GM12891 (cell line): ENCODE measurements at regions not wholly inside any gene's neighbourhood (a gene's known extent, or its start where the extent isn't known, plus 50 kb on each side); places are given as distances from the start of the nearest gene placed in this dataset.
"Not testable (repeated sequence)": the region's sequence is repeated elsewhere in the genome, so short reads cannot be mapped to it uniquely, and the experiment has no call there.

ENCODE experiments used
- DNase-seq: peaks from one replicate; pipeline ENCODE4 v3.0.0; 2011; ENCODE audit warnings: low spot score; ENCODE audit not compliant: insufficient read length
- FAIRE-seq: peaks from 2 replicates; lab custom pipeline; 2011; peaks lifted over from hg19 to GRCh38; lab: Jason Lieb, UNC
- PAX5 ChIP-seq: IDR thresholded peaks from 2 replicates; pipeline ENCODE4 v1.6.1; 2011; ENCODE audit warnings: low read length, moderate library complexity, mild to moderate bottlenecking; ENCODE audit not compliant: insufficient read depth, severe bottlenecking
- POLR2A ChIP-seq: IDR thresholded peaks from 2 replicates; pipeline ENCODE4 v1.6.1; 2011; ENCODE audit warnings: low read depth, low read length, control low read depth
- POLR2AphosphoS5 ChIP-seq: IDR thresholded peaks from 2 replicates; pipeline ENCODE4 v1.6.1; 2011; ENCODE audit warnings: low read depth, low read length, control low read depth
- POU2F2 ChIP-seq: IDR thresholded peaks from 2 replicates; pipeline ENCODE4 v1.6.1; 2011; ENCODE audit warnings: low read depth, mild to moderate bottlenecking, control low read depth, low read length, moderate library complexity
- SPI1 ChIP-seq: IDR thresholded peaks from 2 replicates; pipeline ENCODE4 v1.6.1; 2011; ENCODE audit warnings: low read depth, low read length, control low read depth
- TAF1 ChIP-seq: IDR thresholded peaks from 2 replicates; pipeline ENCODE4 v1.6.1; 2011; ENCODE audit warnings: low read depth, low read length, control low read depth

DNA sequence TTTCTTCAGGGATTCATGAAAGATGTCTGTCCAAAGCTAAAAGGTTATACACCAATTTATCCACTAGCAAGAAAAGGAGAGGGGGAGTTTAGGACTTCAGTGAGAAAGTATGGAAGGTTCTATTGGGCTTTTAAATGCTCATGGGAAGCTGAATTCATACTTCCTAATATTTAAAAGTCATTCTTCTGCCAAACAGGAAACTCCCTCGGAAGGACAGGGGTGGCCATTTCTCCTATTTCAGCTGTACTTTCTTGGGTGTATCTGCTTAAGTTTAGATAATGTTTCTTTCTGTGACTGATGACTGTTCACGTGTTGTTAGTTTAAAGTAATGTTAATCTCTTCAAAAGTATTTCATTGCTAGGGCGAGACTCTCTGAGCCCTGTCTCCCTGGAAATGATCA, 80.5 kb upstream of the IFNGR1 start:
- FAIRE-seq, result no peak
- TF ChIP-seq POLR2AphosphoS5 (no peak), SPI1 (no peak)

DNA sequence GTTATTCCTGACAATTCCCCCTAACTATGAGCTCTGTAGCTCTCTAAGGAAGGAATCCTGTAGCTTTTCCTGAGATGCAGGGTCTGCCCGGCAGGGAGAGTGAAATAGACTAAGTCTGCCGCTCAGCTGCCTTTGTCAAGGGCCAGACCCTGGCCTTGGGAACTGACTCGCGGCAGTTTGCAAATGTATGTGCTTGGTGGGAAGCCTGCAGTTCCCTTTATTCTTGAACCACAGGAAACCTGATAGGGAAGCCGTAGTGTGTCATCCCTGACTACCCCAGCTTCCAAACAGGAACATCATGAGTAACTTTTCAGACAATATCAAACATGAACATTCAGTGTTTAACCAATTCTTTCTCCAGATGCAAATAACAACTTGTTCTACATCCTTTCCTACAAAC, 78.7 kb upstream of the IFNGR1 start:
- TF ChIP-seq SPI1 (no peak), POU2F2 (no peak), POLR2A (no peak)
- no peak for DNase-seq
- FAIRE-seq, result no peak

More for the DNA sequence above, 80.5 kb upstream of the IFNGR1 start:
- DNase-seq, result no peak

DNA sequence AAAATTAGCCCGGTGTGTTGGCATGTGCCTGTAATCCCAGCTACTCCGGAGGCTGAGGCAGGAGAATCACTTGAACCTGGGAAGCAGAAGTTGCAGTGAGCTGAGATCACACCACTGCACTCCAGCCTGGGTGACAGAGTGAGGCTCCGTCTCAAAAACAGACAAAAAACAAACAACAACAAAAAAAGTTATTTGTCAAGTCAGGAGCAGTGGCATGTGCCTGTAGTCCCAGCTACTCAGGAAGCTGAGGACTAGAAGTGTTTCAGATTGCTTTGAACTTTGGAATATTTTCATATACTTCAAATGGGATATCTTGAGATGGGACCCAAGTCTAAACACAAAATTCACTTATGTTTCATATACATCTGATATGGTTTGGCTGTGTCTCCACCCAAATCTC, 73.1 kb upstream of the IFNGR1 start:
- not testable (repeated sequence) for DNase-seq, FAIRE-seq

DNA sequence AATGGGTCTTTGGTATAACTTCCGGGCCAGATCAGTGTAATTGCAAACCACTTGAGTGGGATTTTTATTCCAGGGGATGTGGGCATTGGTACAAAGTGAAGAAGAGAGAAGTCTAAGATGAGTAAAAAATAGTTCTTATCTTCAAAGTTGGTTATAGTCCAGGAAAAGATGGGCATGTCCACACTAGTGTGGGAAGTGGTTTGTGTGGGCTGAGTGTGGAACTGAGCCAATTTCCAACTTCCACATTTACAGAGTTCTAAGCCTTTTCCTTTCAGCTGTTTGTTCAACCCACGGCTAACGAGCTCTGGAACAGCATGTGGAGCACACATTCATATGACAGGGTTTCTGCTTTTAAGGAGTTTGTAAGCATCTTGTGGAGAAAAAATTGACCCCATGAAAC, 72.3 kb upstream of the IFNGR1 start:
- peak; percentile 43 for FAIRE-seq
- TF ChIP-seq POU2F2 (no peak), SPI1 (0 out of 2 replicates have a peak, but pooled peaks have one; percentile 29)
- no peak for DNase-seq

DNA sequence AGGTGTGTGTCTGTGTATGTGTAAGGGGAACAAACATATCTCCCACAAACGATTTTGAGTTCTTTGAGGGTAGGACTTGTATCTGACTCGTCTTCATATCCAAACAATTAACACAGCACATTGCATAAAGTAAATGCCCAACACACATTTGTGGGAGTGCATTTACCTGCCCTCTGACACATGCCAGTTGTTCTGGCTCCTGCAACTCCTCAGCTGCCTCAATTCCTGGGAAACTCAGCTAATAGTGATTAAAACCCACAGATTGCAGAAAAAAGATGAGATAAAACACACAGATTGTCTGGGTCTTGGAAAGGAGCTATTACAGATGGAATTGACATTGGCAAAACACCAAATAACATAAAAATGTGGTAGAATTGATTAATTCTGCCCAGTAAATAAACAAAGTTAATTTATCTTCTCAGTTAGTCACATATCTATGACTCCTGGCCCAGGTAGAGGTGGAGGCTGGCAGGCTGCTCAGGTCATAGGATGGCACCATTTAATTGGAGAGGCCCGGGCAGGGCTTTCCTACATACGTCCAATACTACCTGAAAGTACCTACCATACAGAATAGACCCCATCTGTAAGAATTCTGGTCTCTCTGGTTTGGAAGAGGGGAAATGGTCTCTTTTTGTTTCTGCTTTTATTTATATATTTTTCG, 71.5 kb upstream of the IFNGR1 start:
- TF ChIP-seq SPI1 (no peak), PAX5 (no peak), TAF1 (no peak), POLR2AphosphoS5 (no peak), POLR2A (no peak), POU2F2 (no peak)
- DNase-seq, result no peak
- peak; percentile 63 for FAIRE-seq

DNA sequence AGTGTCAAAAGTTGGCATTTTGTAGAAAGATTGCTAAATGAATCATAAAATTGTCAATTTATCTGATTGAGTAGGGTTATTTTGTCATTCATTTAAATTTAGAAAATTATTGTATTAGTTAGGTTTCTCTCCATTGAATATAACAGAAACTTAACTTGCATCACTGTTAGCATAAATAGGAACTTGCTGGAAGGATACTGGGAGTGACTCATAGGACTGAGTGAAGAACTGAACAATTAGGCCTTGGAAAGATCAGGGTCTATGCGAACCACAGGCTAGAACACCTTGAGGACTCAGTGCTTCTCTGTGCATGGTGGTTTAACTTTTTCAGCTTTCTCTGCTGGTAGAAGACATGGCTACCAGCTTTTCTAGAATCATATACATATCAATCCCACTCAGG, 67.7 kb upstream of the IFNGR1 start:
- TF ChIP-seq POLR2A, result no peak
- no peak for TF ChIP-seq TAF1
- no peak for TF ChIP-seq PAX5
- TF ChIP-seq POU2F2, result no peak
- TF ChIP-seq POLR2AphosphoS5, result no peak
- no peak for TF ChIP-seq SPI1
- no peak for DNase-seq
- FAIRE-seq, result no peak

DNA sequence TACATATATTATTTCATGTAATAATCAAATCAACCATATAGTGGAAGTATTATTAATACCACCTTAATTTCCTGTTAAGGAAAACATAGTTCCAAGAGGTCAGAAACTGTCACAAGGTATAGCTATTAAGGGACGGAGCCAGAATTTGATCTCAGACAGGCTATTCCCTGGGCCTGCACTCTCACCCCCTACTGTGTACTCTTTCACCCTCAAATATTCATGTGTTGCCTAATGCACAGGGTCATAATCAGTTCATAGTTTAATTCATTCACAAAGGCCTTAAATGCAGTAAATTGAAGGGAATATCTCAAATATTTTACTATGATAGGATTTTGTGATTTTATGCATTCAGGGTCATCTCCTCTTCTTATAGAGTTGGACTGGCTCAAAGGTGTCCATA, 67.2 kb upstream of the IFNGR1 start:
- FAIRE-seq, result no peak
- DNase-seq, result no peak
- TF ChIP-seq POLR2AphosphoS5 (no peak), PAX5 (no peak), POLR2A (no peak), SPI1 (no peak), POU2F2 (no peak), TAF1 (no peak)

DNA sequence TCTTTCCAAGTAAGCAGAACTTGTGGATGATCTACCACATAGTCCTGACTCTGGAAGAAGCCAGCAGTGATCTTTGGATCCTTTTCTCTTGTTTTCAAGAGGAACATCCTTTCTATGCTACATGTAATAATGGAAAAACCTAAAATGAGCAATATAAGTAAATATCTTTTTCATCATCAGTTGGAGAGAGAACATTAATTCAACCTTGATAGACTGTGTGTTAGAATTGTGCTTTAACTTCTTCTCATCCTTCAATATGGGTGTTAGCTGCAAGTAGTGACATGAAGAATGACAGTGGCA, 65.6 kb upstream of the IFNGR1 start:
- no peak for TF ChIP-seq POLR2A
- TF ChIP-seq SPI1, result no peak
- no peak for TF ChIP-seq POU2F2
- no peak for TF ChIP-seq POLR2AphosphoS5
- no peak for TF ChIP-seq PAX5
- TF ChIP-seq TAF1, result no peak
- FAIRE-seq, result no peak
- DNase-seq, result no peak

DNA sequence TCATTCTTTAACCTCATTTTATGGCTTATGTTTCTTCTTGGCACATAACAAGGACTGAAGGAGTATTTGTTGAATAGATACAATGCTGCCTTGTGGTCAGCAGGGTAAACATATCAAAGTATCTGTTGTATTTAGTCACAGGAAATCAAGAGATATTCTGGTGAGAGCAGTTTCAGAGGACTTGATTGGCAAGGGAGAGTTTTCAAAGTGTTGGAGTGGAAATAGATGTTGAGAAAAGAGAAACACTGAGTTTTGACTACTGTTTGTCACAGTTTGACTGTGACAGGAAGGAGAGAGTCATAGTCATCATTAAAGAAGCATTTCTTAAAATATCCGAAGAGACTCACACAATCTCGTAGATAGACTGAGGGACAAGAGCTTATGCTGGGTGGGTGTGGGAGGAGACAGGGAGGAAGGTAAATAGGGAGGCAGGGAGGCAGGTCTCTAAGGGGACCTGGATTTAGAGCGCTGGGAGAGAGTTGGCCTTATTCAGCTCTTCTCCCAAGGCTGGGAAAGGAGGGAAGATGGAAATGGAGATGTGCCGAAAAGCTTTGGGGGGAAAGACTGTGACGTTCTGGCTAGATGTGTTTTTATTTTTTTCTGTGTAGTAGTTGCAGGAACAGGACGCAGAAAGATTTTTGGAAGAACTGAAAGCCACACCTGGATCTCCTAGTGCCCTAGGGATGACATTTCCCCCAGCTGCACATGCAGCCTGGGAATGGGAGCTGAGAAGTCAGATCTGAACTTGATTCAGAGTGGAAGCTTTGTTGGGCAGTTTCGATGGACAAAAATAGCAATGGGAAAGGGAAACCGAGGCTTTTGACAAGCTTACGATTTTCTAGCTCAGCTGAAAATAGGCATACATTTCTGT, 65.0 kb upstream of the IFNGR1 start:
- DNase-seq (peak; percentile 12), FAIRE-seq (peak; percentile 92)
- no peak for TF ChIP-seq PAX5
- no peak for TF ChIP-seq POLR2A
- no peak for TF ChIP-seq POLR2AphosphoS5
- TF ChIP-seq SPI1, result no peak
- no peak for TF ChIP-seq POU2F2

DNA sequence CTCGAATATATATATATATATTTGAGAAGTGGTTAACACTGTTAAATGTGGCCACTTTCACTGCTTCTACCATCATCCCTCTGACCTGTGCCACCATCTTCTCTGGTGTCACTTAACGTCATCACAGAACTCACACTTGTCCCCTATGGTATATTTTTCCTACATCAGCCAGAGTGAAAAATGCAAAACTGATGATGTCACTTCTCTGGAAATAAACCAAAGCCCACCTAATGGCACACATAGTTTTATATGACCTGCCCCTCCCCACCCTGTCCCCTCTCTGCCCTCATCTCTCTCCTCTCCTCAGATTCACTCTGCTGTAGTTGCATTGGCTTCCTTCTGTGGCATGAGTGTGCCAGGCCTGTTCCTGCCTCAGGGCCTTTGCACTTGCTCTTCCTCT, 63.9 kb upstream of the IFNGR1 start:
- TF ChIP-seq SPI1, result no peak
- TF ChIP-seq POLR2AphosphoS5, result no peak
- no peak for TF ChIP-seq POLR2A
- TF ChIP-seq POU2F2, result no peak
- TF ChIP-seq PAX5, result no peak
- no peak for DNase-seq
- no peak for FAIRE-seq
